ENCODE measurements at regions not wholly inside any gene's neighbourhood (a gene's known extent, or its start where the extent isn't known, plus 50 kb on each side); places are given as distances from the start of the nearest gene placed in this dataset.

DNA sequence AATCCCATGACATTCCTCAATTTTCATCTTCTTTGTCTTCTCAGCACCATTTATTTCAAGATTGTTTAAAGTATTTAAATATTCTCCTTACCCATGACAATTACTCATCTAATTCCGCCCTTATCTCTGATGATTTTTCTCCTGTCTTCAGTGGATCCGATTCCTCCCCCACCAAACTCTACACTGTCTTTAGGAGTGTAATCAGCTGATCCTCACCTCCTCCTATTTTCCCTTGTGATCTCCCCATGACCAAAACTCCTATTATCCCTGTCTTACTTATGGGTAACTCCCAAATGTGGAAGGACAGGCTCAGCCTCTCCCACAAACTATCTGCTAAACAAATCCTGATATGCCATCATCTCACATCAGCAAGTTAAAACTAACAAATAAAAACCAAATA lies 335.3 kb upstream of the RUNX1 start:
- TF ChIP-seq MXI1 (IDR thresholded peaks at IDR 0.05; ENCODE audit: low read depth, low read length) (no peak), EP300 (IDR thresholded peaks at IDR 0.05; ENCODE audit: borderline replicate concordance in 1 of 2, low read depth in 1 of 2, low read length in 1 of 2) (no peak)
- TF ChIP-seq, protein P1, sequence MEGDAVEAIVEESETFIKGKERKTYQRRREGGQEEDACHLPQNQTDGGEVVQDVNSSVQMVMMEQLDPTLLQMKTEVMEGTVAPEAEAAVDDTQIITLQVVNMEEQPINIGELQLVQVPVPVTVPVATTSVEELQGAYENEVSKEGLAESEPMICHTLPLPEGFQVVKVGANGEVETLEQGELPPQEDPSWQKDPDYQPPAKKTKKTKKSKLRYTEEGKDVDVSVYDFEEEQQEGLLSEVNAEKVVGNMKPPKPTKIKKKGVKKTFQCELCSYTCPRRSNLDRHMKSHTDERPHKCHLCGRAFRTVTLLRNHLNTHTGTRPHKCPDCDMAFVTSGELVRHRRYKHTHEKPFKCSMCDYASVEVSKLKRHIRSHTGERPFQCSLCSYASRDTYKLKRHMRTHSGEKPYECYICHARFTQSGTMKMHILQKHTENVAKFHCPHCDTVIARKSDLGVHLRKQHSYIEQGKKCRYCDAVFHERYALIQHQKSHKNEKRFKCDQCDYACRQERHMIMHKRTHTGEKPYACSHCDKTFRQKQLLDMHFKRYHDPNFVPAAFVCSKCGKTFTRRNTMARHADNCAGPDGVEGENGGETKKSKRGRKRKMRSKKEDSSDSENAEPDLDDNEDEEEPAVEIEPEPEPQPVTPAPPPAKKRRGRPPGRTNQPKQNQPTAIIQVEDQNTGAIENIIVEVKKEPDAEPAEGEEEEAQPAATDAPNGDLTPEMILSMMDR (IDR thresholded peaks at IDR 0.05), result no peak

Measured in SK-N-SH (cell line).